ENCODE measurements at regions not wholly inside any gene's neighbourhood (a gene's known extent, or its start where the extent isn't known, plus 50 kb on each side); places are given as distances from the start of the nearest gene placed in this dataset.

DNA sequence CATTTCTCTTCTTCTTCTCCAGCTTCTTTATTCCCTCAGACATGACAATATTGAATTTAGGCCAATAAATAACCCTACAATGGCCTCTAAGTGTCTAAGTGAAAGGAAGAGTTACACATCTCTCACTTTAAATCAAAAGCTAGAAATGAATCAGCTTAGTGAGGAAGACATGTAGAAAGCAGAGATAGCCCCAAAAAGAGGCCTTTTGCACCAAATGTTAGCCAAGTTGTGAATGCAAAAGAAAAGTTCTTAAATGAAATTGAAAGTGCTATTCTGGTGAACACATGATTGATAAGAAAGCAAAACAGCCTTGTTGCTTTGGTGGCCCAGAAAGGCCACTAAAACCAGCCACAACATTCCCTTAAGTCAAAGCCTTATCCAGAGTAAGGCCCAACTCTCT lies 146.2 kb upstream of the HHIP start:
- Histone ChIP-seq H3K4me3 (no peak overlapping the region), H3K9me3 (replicated peaks; ENCODE audit: control insufficient read depth, insufficient read depth, low read depth, low read length) (no peaks in the 10 kb centered on the region), H3K9me1 (ENCODE audit: control insufficient read depth, insufficient read depth, low read length) (no peaks in the 10 kb centered on the region), H4K20me1 (replicated peaks; ENCODE audit: control insufficient read depth, insufficient read depth, low read length) (no peaks in the 10 kb centered on the region), H3K27ac (ENCODE audit: extremely low read depth, low read depth, low read length) (no peak overlapping the region), H3K9ac (ENCODE audit: insufficient read depth in 1 of 2, low read depth in 2 of 2, low read length in 2 of 2) (no peak overlapping the region), H3K4me2 (ENCODE audit: insufficient read depth, low read length) (no peak overlapping the region), H3K4me1 (replicated peaks in 1 of 2; ENCODE audit: control insufficient read depth in 2 of 2, insufficient read depth in 2 of 2, low read length in 2 of 2) (no peaks in the 10 kb centered on the region), H3K27me3 (ENCODE audit: control insufficient read depth in 2 of 2, insufficient read depth in 2 of 2, low read length in 2 of 2) (no peaks in the 10 kb centered on the region), H2AFZ (ENCODE audit: low read depth, low read length) (no peak overlapping the region), H3K36me3 (ENCODE audit: control insufficient read depth, insufficient read depth, low read length) (no peaks in the 10 kb centered on the region), H3K79me2 (ENCODE audit: control insufficient read depth, insufficient read depth, low read length) (no peaks in the 10 kb centered on the region)
- in situ Hi-C loops (cut with MboI): no loop called here
- no peak for TF ChIP-seq ZNF324 (CRISPR knock-in tag; IDR thresholded peaks at IDR 0.05)
- TF ChIP-seq ZBTB7A (IDR thresholded peaks at IDR 0.05; ENCODE audit: borderline replicate concordance, control insufficient read depth, low read depth, low read length): no peak
- TF ChIP-seq ZNF655 (CRISPR knock-in tag; IDR thresholded peaks at IDR 0.05): no peak
- no peak for TF ChIP-seq CREM (IDR thresholded peaks at IDR 0.05; ENCODE audit: low read depth)
- TF ChIP-seq HDAC1 (IDR thresholded peaks at IDR 0.05): no peak
- no peak for TF ChIP-seq SIN3A (IDR thresholded peaks at IDR 0.05; ENCODE audit: borderline replicate concordance in 2 of 2, control insufficient read depth in 1 of 2, low read depth in 2 of 2, low read length in 2 of 2)
- no peak for TF ChIP-seq CBFA2T2 (conservative IDR thresholded peaks at IDR 0.05)
- TF ChIP-seq TAF15 (IDR thresholded peaks at IDR 0.05; ENCODE audit: low read depth, low read length): no peak
- no peak for TF ChIP-seq ZBTB1 (CRISPR knock-in tag; IDR thresholded peaks at IDR 0.05; ENCODE audit: borderline replicate concordance, low read depth)
- TF ChIP-seq FOXJ2 (tag; IDR thresholded peaks at IDR 0.05): no peak
- ATAC-seq (no peak), DNase-seq (ENCODE audit: extremely low read depth in 1 of 4, low spot score in 3 of 4) (no peak), FAIRE-seq (no peak)
- CTCF ChIA-PET (ENCODE audit: low intra/inter-chr PET ratio): no interaction called here
- intact Hi-C loops (cut with micrococcal nuclease): no loop called here
- POLR2A ChIA-PET: interaction anchor here (0.6 kb wide), 1 partner anchor 153 kb away, joined by 3 read pairs; no protein-coding TSS in a partner anchor
- BruUV-seq (replicated peaks): no TSS peak
